Lower leg skin (tissue), 3 donors: ENCODE measurements at regions not wholly inside any gene's neighbourhood (a gene's known extent, or its start where the extent isn't known, plus 50 kb on each side); places are given as distances from the start of the nearest gene placed in this dataset.

Experiments
- POLR2A ChIP-seq, 2 donors: fragments of 450-650 bp; IDR thresholded peaks; one replicate each; pipeline ENCODE4 v1.6.1; 2016 to 2017; ENCODE audit warnings: antibody characterized with exemption in 2 of 2, mild to moderate bottlenecking in 1 of 2, moderate library complexity in 1 of 2
- TF ChIP-seq, protein P1 (sequence below), 3 donors: fragments of 450-650 bp; IDR thresholded peaks; one replicate each; pipeline ENCODE4 v1.5.1; 2016; ENCODE audit warnings: antibody characterized with exemption in 3 of 3, mild to moderate bottlenecking in 3 of 3, moderate library complexity in 2 of 3

DNA sequence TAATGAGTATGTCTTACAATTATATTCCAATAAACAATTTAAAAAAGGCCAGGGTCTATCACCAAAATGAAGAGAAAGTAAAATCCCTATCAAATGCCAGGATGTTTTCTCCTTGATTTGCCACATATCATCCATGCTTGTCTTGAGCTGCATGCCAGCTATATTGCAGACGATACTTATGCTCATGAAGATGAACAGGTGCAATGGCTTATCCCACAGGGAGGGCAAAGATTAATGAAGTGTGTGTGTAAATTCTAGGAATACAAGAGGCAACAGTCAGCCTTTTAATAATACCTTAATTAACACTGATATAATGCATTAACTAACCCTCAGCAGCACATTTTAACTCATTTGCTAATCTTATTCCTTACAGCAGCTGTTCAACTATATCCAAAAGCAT is 850.5 kb downstream of the KCNA4 start:
- TF ChIP-seq POLR2A (IDR thresholded peaks at IDR 0.05): no peak
- TF ChIP-seq, protein P1, sequence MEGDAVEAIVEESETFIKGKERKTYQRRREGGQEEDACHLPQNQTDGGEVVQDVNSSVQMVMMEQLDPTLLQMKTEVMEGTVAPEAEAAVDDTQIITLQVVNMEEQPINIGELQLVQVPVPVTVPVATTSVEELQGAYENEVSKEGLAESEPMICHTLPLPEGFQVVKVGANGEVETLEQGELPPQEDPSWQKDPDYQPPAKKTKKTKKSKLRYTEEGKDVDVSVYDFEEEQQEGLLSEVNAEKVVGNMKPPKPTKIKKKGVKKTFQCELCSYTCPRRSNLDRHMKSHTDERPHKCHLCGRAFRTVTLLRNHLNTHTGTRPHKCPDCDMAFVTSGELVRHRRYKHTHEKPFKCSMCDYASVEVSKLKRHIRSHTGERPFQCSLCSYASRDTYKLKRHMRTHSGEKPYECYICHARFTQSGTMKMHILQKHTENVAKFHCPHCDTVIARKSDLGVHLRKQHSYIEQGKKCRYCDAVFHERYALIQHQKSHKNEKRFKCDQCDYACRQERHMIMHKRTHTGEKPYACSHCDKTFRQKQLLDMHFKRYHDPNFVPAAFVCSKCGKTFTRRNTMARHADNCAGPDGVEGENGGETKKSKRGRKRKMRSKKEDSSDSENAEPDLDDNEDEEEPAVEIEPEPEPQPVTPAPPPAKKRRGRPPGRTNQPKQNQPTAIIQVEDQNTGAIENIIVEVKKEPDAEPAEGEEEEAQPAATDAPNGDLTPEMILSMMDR (IDR thresholded peaks at IDR 0.05): no peak
